IMR-90 (cell line): ENCODE measurements at regions not wholly inside any gene's neighbourhood (a gene's known extent, or its start where the extent isn't known, plus 50 kb on each side); places are given as distances from the start of the nearest gene placed in this dataset.

ENCODE experiments used
- BHLHE40 ChIP-seq: fragments of 150-350 bp; IDR thresholded peaks from 2 replicates; pipeline ENCODE4 v1.6.1; 2016; ENCODE audit warnings: mild to moderate bottlenecking, low read depth, low read length
- CEBPB ChIP-seq: IDR thresholded peaks from 2 replicates; pipeline ENCODE4 v1.6.1; 2012; ENCODE audit warnings: low read depth, low read length, improper control_type of control experiment
- CTCF ChIP-seq: conservative IDR thresholded peaks from 2 replicates; pipeline ENCODE4 v1.5.1; 2012; ENCODE audit warnings: mild to moderate bottlenecking, low read depth, low read length, improper control_type of control experiment
- ELK1 ChIP-seq: fragments of 150-350 bp; IDR thresholded peaks from 2 replicates; pipeline ENCODE4 v1.6.1; 2016; ENCODE audit warnings: low read depth, mild to moderate bottlenecking, low read length, moderate library complexity, borderline replicate concordance
- FOS ChIP-seq: fragments of 150-350 bp; IDR thresholded peaks from 2 replicates; pipeline ENCODE4 v1.6.1; 2016; ENCODE audit warnings: low read depth, low read length
- MAZ ChIP-seq: IDR thresholded peaks from 2 replicates; pipeline ENCODE4 v1.6.1; 2012; ENCODE audit warnings: low read depth, mild to moderate bottlenecking, low read length, improper control_type of control experiment, moderate library complexity, borderline replicate concordance
- MXI1 ChIP-seq: IDR thresholded peaks from 2 replicates; pipeline ENCODE4 v1.6.1; 2012; ENCODE audit warnings: low read depth, mild to moderate bottlenecking, low read length, moderate library complexity, borderline replicate concordance
- NFE2L2 ChIP-seq: fragments of 150-350 bp; IDR thresholded peaks from 2 replicates; pipeline ENCODE4 v1.6.1; 2016; ENCODE audit warnings: low read depth, mild to moderate bottlenecking, low read length
- POLR2A ChIP-seq: IDR thresholded peaks from 2 replicates; pipeline ENCODE4 v1.6.1; 2012; ENCODE audit warnings: mild to moderate bottlenecking, low read depth, low read length
- RAD21 ChIP-seq: IDR thresholded peaks from 2 replicates; pipeline ENCODE4 v1.6.1; 2012; ENCODE audit warnings: low read length, improper control_type of control experiment
- RFX5 ChIP-seq: IDR thresholded peaks from 2 replicates; pipeline ENCODE4 v1.8.0; 2012; ENCODE audit warnings: low read depth, mild to moderate bottlenecking, low read length, moderate library complexity
- TF ChIP-seq, protein P1 (sequence below): fragments of 150-350 bp; IDR thresholded peaks from 2 replicates; pipeline ENCODE4 v1.6.1; 2017; ENCODE audit warnings: mild to moderate bottlenecking, antibody characterized with exemption, low read length, low read depth

GRCh38 chr18:65343571-65343970, 407.2 kb upstream of the CDH7 start:
- TF ChIP-seq, protein P1, sequence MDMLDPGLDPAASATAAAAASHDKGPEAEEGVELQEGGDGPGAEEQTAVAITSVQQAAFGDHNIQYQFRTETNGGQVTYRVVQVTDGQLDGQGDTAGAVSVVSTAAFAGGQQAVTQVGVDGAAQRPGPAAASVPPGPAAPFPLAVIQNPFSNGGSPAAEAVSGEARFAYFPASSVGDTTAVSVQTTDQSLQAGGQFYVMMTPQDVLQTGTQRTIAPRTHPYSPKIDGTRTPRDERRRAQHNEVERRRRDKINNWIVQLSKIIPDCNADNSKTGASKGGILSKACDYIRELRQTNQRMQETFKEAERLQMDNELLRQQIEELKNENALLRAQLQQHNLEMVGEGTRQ, result no peak
- TF ChIP-seq MAZ (no peak), RFX5 (no peak), FOS (no peak), CTCF (no peak), POLR2A (no peak), ELK1 (no peak), MXI1 (no peak), BHLHE40 (no peak), CEBPB (no peak), RAD21 (no peak), NFE2L2 (no peak)
